ENCODE measurements at regions not wholly inside any gene's neighbourhood (a gene's known extent, or its start where the extent isn't known, plus 50 kb on each side); places are given as distances from the start of the nearest gene placed in this dataset.
A peak's percentile ranks its signal among the peaks of the same experiment; 100 is the strongest.
"Not testable (repeated sequence)": the region's sequence is repeated elsewhere in the genome, so short reads cannot be mapped to it uniquely, and the experiment has no call there.

GRCh38 chrX:40871385-40872082 lies 136.2 kb upstream of the MED14 start:
- H3K27ac ChIP-seq, result no peak overlapping the region
- peaks cover 0 to 10% of the 10 kb centered on the region in 2 donors for H3K4me1 ChIP-seq (ENCODE audit: control insufficient read depth in 1 of 2, low read depth in 2 of 2)
- DNase-seq (ENCODE audit: low spot score) (no peak), ATAC-seq (ENCODE audit: insufficient number of reproducible peaks, low FRiP score, low read depth) (no peak)
- H3K36me3 ChIP-seq, result no peaks in the 10 kb centered on the region
- H3K27me3 ChIP-seq (replicated peaks; ENCODE audit: insufficient read depth), result no peaks in the 10 kb centered on the region
- H3K4me3 ChIP-seq, result no peak overlapping the region
- no peaks in the 10 kb centered on the region for H3K9me3 ChIP-seq
- TF ChIP-seq CTCF (IDR thresholded peaks at IDR 0.05), result no peak

GRCh38 chrX:40872351-40872750 lies 137.0 kb upstream of the MED14 start:
- H3K9me3 ChIP-seq, result no peaks in the 10 kb centered on the region
- H3K4me3 ChIP-seq, result no peak overlapping the region
- H3K27me3 ChIP-seq (replicated peaks; ENCODE audit: insufficient read depth), result no peaks in the 10 kb centered on the region
- H3K4me1 ChIP-seq (ENCODE audit: control insufficient read depth in 1 of 2, low read depth in 2 of 2), result peaks cover 0 to 1% of the 10 kb centered on the region in 2 donors
- ATAC-seq (ENCODE audit: insufficient number of reproducible peaks, low FRiP score, low read depth) (no peak), DNase-seq (ENCODE audit: low spot score) (no peak)
- no peaks in the 10 kb centered on the region for H3K36me3 ChIP-seq
- TF ChIP-seq CTCF (IDR thresholded peaks at IDR 0.05), result no peak
- H3K27ac ChIP-seq, result no peak overlapping the region

DNA sequence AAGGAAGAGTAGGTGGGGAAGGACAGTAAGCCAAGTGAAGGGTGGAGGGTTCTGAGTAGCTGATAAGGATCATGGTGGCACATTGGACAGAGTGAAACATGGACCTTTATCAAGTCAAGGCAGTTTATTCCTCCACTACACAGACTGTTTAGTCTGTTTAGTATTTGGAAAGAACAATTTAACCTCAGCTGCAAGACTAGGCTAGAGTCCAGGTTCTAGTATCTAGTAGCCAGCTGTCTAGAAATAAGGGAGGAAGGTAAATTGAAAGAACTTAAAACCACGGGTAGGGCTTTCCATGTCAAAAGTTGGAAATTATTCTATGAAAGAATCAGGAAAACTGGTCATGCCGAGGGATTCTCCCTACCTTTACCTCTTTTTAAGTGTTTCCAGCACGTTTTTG lies 140.1 kb upstream of the MED14 start:
- no peaks in the 10 kb centered on the region for H3K27me3 ChIP-seq (replicated peaks; ENCODE audit: insufficient read depth)
- no peak for ATAC-seq (ENCODE audit: insufficient number of reproducible peaks, low FRiP score, low read depth)
- TF ChIP-seq CTCF (IDR thresholded peaks at IDR 0.05), result no peak

GRCh38 chrX:40877887-40878286 lies 142.5 kb upstream of the MED14 start:
- TF ChIP-seq CTCF (IDR thresholded peaks at IDR 0.05), result peak; percentile 34
- Histone ChIP-seq H3K4me3 (peak overlapping the region; percentile 12), H3K27me3 (replicated peaks; ENCODE audit: insufficient read depth) (no peaks in the 10 kb centered on the region), H3K27ac (no peak overlapping the region), H3K4me1 (ENCODE audit: control insufficient read depth in 1 of 2, low read depth in 2 of 2) (no peaks in the 10 kb centered on the region), H3K9me3 (no peaks in the 10 kb centered on the region), H3K36me3 (no peaks in the 10 kb centered on the region)
- DNase-seq (ENCODE audit: low spot score) (no peak), ATAC-seq (ENCODE audit: insufficient number of reproducible peaks, low FRiP score, low read depth) (no peak)

More for the DNA sequence above, 140.1 kb upstream of the MED14 start:
- H3K9me3 ChIP-seq, result no peaks in the 10 kb centered on the region
- H3K27ac ChIP-seq, result no peak overlapping the region
- H3K4me3 ChIP-seq, result no peak overlapping the region
- H3K36me3 ChIP-seq, result no peaks in the 10 kb centered on the region
- DNase-seq (ENCODE audit: low spot score), result no peak
- H3K4me1 ChIP-seq (ENCODE audit: control insufficient read depth in 1 of 2, low read depth in 2 of 2), result no peaks in the 10 kb centered on the region

- Histone ChIP-seq H3K4me1 (ENCODE audit: control insufficient read depth in 1 of 2, low read depth in 2 of 2) (no peaks in the 10 kb centered on the region), H3K27me3 (replicated peaks; ENCODE audit: insufficient read depth) (no peaks in the 10 kb centered on the region), H3K27ac (no peak overlapping the region), H3K9me3 (no peaks in the 10 kb centered on the region), H3K36me3 (no peaks in the 10 kb centered on the region), H3K4me3 (no peak overlapping the region)
- ATAC-seq (ENCODE audit: insufficient number of reproducible peaks, low FRiP score, low read depth) (no peak), DNase-seq (ENCODE audit: low spot score) (no peak)
- TF ChIP-seq CTCF (IDR thresholded peaks at IDR 0.05), result no peak
These were observed 143.4 kb upstream of the MED14 start for GRCh38 chrX:40878766-40879165.

- not testable (repeated sequence) for H3K27me3 ChIP-seq (replicated peaks; ENCODE audit: insufficient read depth); H3K4me1 ChIP-seq (ENCODE audit: control insufficient read depth in 1 of 2, low read depth in 2 of 2); DNase-seq (ENCODE audit: low spot score); ATAC-seq (ENCODE audit: insufficient number of reproducible peaks, low FRiP score, low read depth); H3K4me3 ChIP-seq; H3K27ac ChIP-seq; H3K36me3 ChIP-seq; H3K9me3 ChIP-seq
These were observed 143.8 kb upstream of the MED14 start for GRCh38 chrX:40879172-40879571.
